ENCODE measurements at regions not wholly inside any gene's neighbourhood (a gene's known extent, or its start where the extent isn't known, plus 50 kb on each side); places are given as distances from the start of the nearest gene placed in this dataset.

DNA sequence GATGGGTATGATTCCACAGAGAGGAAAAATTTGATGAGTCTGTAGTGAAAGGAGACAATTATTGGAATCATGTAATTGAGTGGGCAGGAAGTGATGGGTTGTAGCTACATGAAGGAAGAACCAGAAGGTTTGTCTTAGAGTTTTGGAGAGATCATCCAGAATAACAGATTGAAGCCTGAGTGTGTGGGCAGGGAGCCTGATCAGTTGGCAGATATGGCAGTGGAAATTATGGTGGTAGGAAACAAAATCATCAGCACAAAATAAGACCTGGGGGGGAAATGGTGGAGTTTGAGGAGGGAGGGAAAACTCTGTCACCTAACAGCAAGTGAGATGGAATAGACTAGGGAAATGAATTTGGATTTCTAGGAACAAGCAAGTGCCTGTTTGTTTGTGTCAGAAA lies 606.6 kb upstream of the MAP3K7 start:
- TF ChIP-seq EZH2 (IDR thresholded peaks at IDR 0.05; ENCODE audit: low read length, missing control alignments): no peak
- TF ChIP-seq, protein P1, sequence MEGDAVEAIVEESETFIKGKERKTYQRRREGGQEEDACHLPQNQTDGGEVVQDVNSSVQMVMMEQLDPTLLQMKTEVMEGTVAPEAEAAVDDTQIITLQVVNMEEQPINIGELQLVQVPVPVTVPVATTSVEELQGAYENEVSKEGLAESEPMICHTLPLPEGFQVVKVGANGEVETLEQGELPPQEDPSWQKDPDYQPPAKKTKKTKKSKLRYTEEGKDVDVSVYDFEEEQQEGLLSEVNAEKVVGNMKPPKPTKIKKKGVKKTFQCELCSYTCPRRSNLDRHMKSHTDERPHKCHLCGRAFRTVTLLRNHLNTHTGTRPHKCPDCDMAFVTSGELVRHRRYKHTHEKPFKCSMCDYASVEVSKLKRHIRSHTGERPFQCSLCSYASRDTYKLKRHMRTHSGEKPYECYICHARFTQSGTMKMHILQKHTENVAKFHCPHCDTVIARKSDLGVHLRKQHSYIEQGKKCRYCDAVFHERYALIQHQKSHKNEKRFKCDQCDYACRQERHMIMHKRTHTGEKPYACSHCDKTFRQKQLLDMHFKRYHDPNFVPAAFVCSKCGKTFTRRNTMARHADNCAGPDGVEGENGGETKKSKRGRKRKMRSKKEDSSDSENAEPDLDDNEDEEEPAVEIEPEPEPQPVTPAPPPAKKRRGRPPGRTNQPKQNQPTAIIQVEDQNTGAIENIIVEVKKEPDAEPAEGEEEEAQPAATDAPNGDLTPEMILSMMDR (conservative IDR thresholded peaks at IDR 0.05 in 1 of 2, IDR thresholded peaks at IDR 0.05 in 1 of 2; ENCODE audit: low read depth in 1 of 2, low read length in 2 of 2): no peak

Measured in fibroblast of lung (primary cell).